ENCODE measurements at regions not wholly inside any gene's neighbourhood (a gene's known extent, or its start where the extent isn't known, plus 50 kb on each side); places are given as distances from the start of the nearest gene placed in this dataset.

DNA sequence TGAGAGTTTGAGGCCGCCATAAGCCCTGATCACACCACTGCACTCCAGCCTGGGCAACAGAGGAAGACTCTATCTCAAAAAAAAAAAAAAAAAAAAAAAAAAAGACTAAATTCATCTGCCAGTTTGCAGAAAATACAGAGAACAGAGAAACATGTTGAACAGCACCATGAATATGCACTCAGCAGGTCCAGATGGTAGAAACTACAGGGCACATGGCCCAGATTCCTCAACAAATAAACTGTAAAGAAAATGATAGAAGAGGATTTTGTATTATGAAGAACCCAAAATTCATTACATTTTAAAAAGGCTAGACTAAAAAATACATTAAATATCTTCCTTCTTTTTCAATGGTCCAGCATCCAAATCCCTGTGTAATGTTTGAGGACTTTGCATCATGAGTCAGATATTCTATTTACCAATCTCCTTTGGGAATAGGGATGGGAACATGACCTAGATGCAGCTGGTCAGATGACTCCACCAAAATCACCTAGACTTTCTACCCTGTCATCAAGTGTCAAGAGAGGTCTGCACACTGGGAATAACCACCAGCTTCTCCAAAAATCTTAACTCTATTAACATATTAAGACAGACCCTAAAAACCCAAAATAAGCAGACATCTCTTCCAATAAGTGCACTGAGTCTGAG is 189.1 kb upstream of the TCF21 start:
- no peaks in the 10 kb centered on the region for H3K4me1 ChIP-seq (ENCODE audit: control insufficient read depth in 2 of 2, insufficient read depth in 2 of 2, low read length in 1 of 2)
- WGBS, 2 donors = 94 to 100% methylated on average over 1 of the region's 1 CpG
- no peaks in the 10 kb centered on the region for H3K36me3 ChIP-seq (ENCODE audit: control insufficient read depth in 2 of 2, insufficient read depth in 2 of 2, low read length in 1 of 2)
- H3K4me3 ChIP-seq (ENCODE audit: low read depth in 1 of 2, low read length in 2 of 2) = no peak overlapping the region
- no peaks in the 10 kb centered on the region for H3K9me3 ChIP-seq (ENCODE audit: control insufficient read depth in 2 of 2, insufficient read depth in 1 of 2, low read depth in 1 of 2, low read length in 1 of 2)
- H3K27ac ChIP-seq (ENCODE audit: low read depth in 2 of 2, low read length in 1 of 2) = no peak overlapping the region
- peaks cover 0 to 3% of the 10 kb centered on the region in 2 donors for H3K27me3 ChIP-seq (ENCODE audit: control insufficient read depth in 1 of 2, insufficient read depth in 2 of 2, low read length in 2 of 2)

DNA sequence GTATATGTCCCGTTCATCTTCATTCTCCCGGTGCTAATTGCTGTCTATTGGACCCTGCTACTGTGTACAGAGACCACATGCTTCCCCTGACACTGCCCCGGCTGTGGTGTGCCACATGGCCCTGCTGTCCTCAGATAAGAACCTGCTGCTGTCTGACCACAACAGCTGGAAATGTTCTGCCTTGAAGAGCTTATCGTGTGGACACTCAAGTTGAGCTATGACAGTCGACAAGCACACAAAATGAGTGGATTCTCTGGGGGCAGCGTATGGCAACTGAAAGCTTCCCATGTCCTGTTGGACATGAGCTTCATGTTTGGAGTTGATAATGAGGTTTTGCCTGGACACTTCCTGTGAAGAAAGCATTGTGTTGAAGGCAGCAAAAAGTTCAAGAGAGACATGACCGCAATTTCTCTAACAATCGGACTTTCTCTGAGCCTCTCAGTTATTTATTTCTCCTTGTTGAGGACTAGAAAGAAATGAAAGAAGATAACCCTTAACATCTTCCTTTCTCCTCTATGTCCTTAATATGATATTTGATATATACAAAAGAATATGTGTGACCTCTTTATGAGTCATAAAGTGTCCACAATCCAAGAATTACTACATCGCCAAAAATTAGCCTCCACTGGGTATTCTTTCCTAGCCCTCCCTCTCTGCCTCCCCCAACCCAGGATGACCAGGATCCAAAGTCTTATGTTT is 187.1 kb upstream of the TCF21 start:
- H3K9me3 ChIP-seq (ENCODE audit: control insufficient read depth in 2 of 2, insufficient read depth in 1 of 2, low read depth in 1 of 2, low read length in 1 of 2) = no peaks in the 10 kb centered on the region
- H3K4me1 ChIP-seq (ENCODE audit: control insufficient read depth in 2 of 2, insufficient read depth in 2 of 2, low read length in 1 of 2) = no peaks in the 10 kb centered on the region
- no peak overlapping the region for H3K27ac ChIP-seq (ENCODE audit: low read depth in 2 of 2, low read length in 1 of 2)
- no peaks in the 10 kb centered on the region for H3K36me3 ChIP-seq (ENCODE audit: control insufficient read depth in 2 of 2, insufficient read depth in 2 of 2, low read length in 1 of 2)
- H3K27me3 ChIP-seq (ENCODE audit: control insufficient read depth in 1 of 2, insufficient read depth in 2 of 2, low read length in 2 of 2) = no peaks in the 10 kb centered on the region
- H3K4me3 ChIP-seq (ENCODE audit: low read depth in 1 of 2, low read length in 2 of 2) = no peak overlapping the region
- 53 to 56% methylated on average over 9 of the region's 9 CpGs for WGBS, 2 donors

DNA sequence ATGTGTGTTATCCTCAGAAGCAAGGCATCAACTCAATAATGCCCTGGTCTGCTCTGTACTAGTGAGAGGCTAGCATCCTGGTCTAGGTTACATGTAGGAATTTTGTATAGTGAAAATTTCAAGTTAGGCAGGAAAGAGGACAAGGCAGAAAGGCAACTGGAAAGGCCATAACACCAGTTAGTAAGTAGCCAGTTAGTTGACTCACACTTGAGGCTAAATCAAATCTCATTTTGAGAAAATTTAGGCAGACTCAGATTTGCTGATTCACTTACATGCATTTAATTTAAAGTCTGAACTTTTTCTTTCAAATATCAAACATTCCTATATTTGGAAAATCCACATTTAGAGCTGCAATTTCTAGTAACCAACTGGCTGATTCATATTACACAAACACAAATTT is 184.5 kb upstream of the TCF21 start:
- Histone ChIP-seq H3K9me3 (ENCODE audit: control insufficient read depth in 2 of 2, insufficient read depth in 1 of 2, low read depth in 1 of 2, low read length in 1 of 2) (no peaks in the 10 kb centered on the region), H3K27ac (ENCODE audit: low read depth in 2 of 2, low read length in 1 of 2) (no peak overlapping the region), H3K4me1 (ENCODE audit: control insufficient read depth in 2 of 2, insufficient read depth in 2 of 2, low read length in 1 of 2) (no peaks in the 10 kb centered on the region), H3K4me3 (ENCODE audit: low read depth in 1 of 2, low read length in 2 of 2) (no peak overlapping the region), H3K27me3 (ENCODE audit: control insufficient read depth in 1 of 2, insufficient read depth in 2 of 2, low read length in 2 of 2) (no peaks in the 10 kb centered on the region), H3K36me3 (ENCODE audit: control insufficient read depth in 2 of 2, insufficient read depth in 2 of 2, low read length in 1 of 2) (no peaks in the 10 kb centered on the region)

DNA sequence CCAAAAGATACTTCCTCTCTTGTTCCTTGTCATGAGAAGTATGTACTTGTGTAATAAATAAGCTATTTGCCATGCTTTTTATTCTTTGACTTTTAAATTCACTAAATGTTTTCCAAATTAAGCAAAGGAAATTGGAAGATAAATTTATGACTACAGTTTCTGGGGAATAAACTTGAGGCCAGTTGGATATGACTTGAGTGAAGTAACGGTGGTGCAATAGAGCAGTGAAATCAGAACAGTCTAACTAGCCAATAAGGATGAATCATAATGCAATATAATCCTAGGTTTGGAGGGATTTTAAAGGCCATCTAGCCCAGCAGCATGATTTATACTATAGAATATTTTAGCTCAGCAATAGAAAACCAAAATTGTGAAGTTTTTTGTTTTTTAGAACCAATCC is 183.8 kb upstream of the TCF21 start:
- Histone ChIP-seq H3K9me3 (ENCODE audit: control insufficient read depth in 2 of 2, insufficient read depth in 1 of 2, low read depth in 1 of 2, low read length in 1 of 2) (no peaks in the 10 kb centered on the region), H3K36me3 (ENCODE audit: control insufficient read depth in 2 of 2, insufficient read depth in 2 of 2, low read length in 1 of 2) (no peaks in the 10 kb centered on the region), H3K27me3 (ENCODE audit: control insufficient read depth in 1 of 2, insufficient read depth in 2 of 2, low read length in 2 of 2) (no peaks in the 10 kb centered on the region), H3K4me3 (ENCODE audit: low read depth in 1 of 2, low read length in 2 of 2) (no peak overlapping the region), H3K27ac (ENCODE audit: low read depth in 2 of 2, low read length in 1 of 2) (no peak overlapping the region), H3K4me1 (ENCODE audit: control insufficient read depth in 2 of 2, insufficient read depth in 2 of 2, low read length in 1 of 2) (no peaks in the 10 kb centered on the region)
- 42 to 60% methylated on average over 1 of the region's 1 CpG for WGBS, 2 donors

GRCh38 chr6:133705731-133706130 is 183.2 kb upstream of the TCF21 start:
- no peak overlapping the region for H3K4me3 ChIP-seq (ENCODE audit: low read depth in 1 of 2, low read length in 2 of 2)
- no peaks in the 10 kb centered on the region for H3K4me1 ChIP-seq (ENCODE audit: control insufficient read depth in 2 of 2, insufficient read depth in 2 of 2, low read length in 1 of 2)
- H3K27ac ChIP-seq (ENCODE audit: low read depth in 2 of 2, low read length in 1 of 2) = no peak overlapping the region
- no peaks in the 10 kb centered on the region for H3K27me3 ChIP-seq (ENCODE audit: control insufficient read depth in 1 of 2, insufficient read depth in 2 of 2, low read length in 2 of 2)
- no peaks in the 10 kb centered on the region for H3K36me3 ChIP-seq (ENCODE audit: control insufficient read depth in 2 of 2, insufficient read depth in 2 of 2, low read length in 1 of 2)
- no peaks in the 10 kb centered on the region for H3K9me3 ChIP-seq (ENCODE audit: control insufficient read depth in 2 of 2, insufficient read depth in 1 of 2, low read depth in 1 of 2, low read length in 1 of 2)
- 53 to 61% methylated on average over 2 of the region's 2 CpGs for WGBS, 2 donors

- 40 to 42% methylated on average over 4 of the region's 4 CpGs for whole genome bisulfite sequencing, 2 donors
- Histone ChIP-seq H3K4me1 (ENCODE audit: control insufficient read depth in 2 of 2, insufficient read depth in 2 of 2, low read length in 1 of 2) (no peaks in the 10 kb centered on the region), H3K27me3 (ENCODE audit: control insufficient read depth in 1 of 2, insufficient read depth in 2 of 2, low read length in 2 of 2) (no peaks in the 10 kb centered on the region), H3K27ac (ENCODE audit: low read depth in 2 of 2, low read length in 1 of 2) (no peak overlapping the region), H3K4me3 (ENCODE audit: low read depth in 1 of 2, low read length in 2 of 2) (no peak overlapping the region), H3K9me3 (ENCODE audit: control insufficient read depth in 2 of 2, insufficient read depth in 1 of 2, low read depth in 1 of 2, low read length in 1 of 2) (no peaks in the 10 kb centered on the region), H3K36me3 (ENCODE audit: control insufficient read depth in 2 of 2, insufficient read depth in 2 of 2, low read length in 1 of 2) (no peaks in the 10 kb centered on the region)
Observed at GRCh38 chr6:133707456-133707855, 181.5 kb upstream of the TCF21 start.

DNA sequence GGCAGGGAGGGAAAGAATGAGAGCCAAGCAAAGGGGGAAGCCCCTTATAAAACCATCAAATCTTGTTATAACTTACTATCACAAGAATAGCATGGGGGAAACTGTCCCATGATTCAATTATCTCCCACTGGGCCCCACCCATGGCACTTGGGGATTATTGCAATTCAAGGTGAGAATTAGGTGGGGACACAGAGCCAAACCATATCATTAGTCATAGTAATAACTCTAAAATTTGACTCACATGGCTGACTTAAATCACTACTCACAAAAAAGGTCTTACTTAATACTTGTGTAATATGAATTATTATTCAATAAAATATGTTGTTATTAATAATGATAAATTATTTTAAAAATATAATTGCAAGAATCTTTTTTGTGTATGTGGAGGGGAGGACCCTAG is 178.1 kb upstream of the TCF21 start:
- Histone ChIP-seq H3K9me3 (ENCODE audit: control insufficient read depth in 2 of 2, insufficient read depth in 1 of 2, low read depth in 1 of 2, low read length in 1 of 2) (no peaks in the 10 kb centered on the region), H3K27me3 (ENCODE audit: control insufficient read depth in 1 of 2, insufficient read depth in 2 of 2, low read length in 2 of 2) (no peaks in the 10 kb centered on the region), H3K4me1 (ENCODE audit: control insufficient read depth in 2 of 2, insufficient read depth in 2 of 2, low read length in 1 of 2) (no peaks in the 10 kb centered on the region), H3K27ac (ENCODE audit: low read depth in 2 of 2, low read length in 1 of 2) (no peak overlapping the region), H3K36me3 (ENCODE audit: control insufficient read depth in 2 of 2, insufficient read depth in 2 of 2, low read length in 1 of 2) (no peaks in the 10 kb centered on the region), H3K4me3 (ENCODE audit: low read depth in 1 of 2, low read length in 2 of 2) (no peak overlapping the region)

GRCh38 chr6:133715270-133715669 is 173.6 kb upstream of the TCF21 start:
- 69 to 72% methylated on average over 3 of the region's 3 CpGs for WGBS, 2 donors
- no peak overlapping the region for H3K4me3 ChIP-seq (ENCODE audit: low read depth in 1 of 2, low read length in 2 of 2)
- no peaks in the 10 kb centered on the region for H3K9me3 ChIP-seq (ENCODE audit: control insufficient read depth in 2 of 2, insufficient read depth in 1 of 2, low read depth in 1 of 2, low read length in 1 of 2)
- no peaks in the 10 kb centered on the region for H3K27me3 ChIP-seq (ENCODE audit: control insufficient read depth in 1 of 2, insufficient read depth in 2 of 2, low read length in 2 of 2)
- H3K36me3 ChIP-seq (ENCODE audit: control insufficient read depth in 2 of 2, insufficient read depth in 2 of 2, low read length in 1 of 2) = no peaks in the 10 kb centered on the region
- H3K27ac ChIP-seq (ENCODE audit: low read depth in 2 of 2, low read length in 1 of 2) = no peak overlapping the region
- no peaks in the 10 kb centered on the region for H3K4me1 ChIP-seq (ENCODE audit: control insufficient read depth in 2 of 2, insufficient read depth in 2 of 2, low read length in 1 of 2)

DNA sequence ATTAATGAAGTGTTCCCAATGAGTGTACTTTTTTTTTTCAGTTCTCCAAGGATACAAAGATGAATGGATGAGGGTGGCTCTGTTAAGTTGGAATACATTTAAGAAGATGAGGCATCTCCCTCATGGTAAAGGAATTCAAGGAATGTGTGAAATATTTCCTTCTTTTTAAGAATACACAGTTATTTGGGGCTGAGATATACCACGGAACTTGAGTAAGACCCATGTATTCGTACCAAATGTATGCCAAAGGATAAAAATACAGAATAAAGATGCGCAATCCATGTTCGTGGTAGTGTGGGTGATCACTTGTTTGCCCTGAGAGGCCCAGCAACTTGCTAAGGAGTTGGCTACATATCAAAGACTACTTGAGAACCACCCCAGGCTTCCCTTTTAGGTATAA is 164.2 kb upstream of the TCF21 start:
- H3K27me3 ChIP-seq (ENCODE audit: control insufficient read depth in 1 of 2, insufficient read depth in 2 of 2, low read length in 2 of 2) = no peaks in the 10 kb centered on the region
- no peak overlapping the region for H3K4me3 ChIP-seq (ENCODE audit: low read depth in 1 of 2, low read length in 2 of 2)
- no peaks in the 10 kb centered on the region for H3K36me3 ChIP-seq (ENCODE audit: control insufficient read depth in 2 of 2, insufficient read depth in 2 of 2, low read length in 1 of 2)
- WGBS, 2 donors = 75 to 84% methylated on average over 4 of the region's 4 CpGs
- H3K9me3 ChIP-seq (ENCODE audit: control insufficient read depth in 2 of 2, insufficient read depth in 1 of 2, low read depth in 1 of 2, low read length in 1 of 2) = no peaks in the 10 kb centered on the region
- H3K27ac ChIP-seq (ENCODE audit: low read depth in 2 of 2, low read length in 1 of 2) = no peak overlapping the region
- H3K4me1 ChIP-seq (ENCODE audit: control insufficient read depth in 2 of 2, insufficient read depth in 2 of 2, low read length in 1 of 2) = no peaks in the 10 kb centered on the region

- Histone ChIP-seq H3K27me3 (ENCODE audit: control insufficient read depth in 1 of 2, insufficient read depth in 2 of 2, low read length in 2 of 2) (no peaks in the 10 kb centered on the region), H3K27ac (ENCODE audit: low read depth in 2 of 2, low read length in 1 of 2) (no peak overlapping the region), H3K4me1 (ENCODE audit: control insufficient read depth in 2 of 2, insufficient read depth in 2 of 2, low read length in 1 of 2) (no peaks in the 10 kb centered on the region), H3K4me3 (ENCODE audit: low read depth in 1 of 2, low read length in 2 of 2) (no peak overlapping the region), H3K36me3 (ENCODE audit: control insufficient read depth in 2 of 2, insufficient read depth in 2 of 2, low read length in 1 of 2) (no peaks in the 10 kb centered on the region), H3K9me3 (ENCODE audit: control insufficient read depth in 2 of 2, insufficient read depth in 1 of 2, low read depth in 1 of 2, low read length in 1 of 2) (no peaks in the 10 kb centered on the region)
- WGBS, 2 donors = 85 to 87% methylated on average over 2 of the region's 2 CpGs
Observed at GRCh38 chr6:133726188-133726587, 162.7 kb upstream of the TCF21 start.

Data from esophagus (tissue), 2 donors.